ENCODE measurements at regions not wholly inside any gene's neighbourhood (a gene's known extent, or its start where the extent isn't known, plus 50 kb on each side); places are given as distances from the start of the nearest gene placed in this dataset.

- no peak for DNase-seq (ENCODE audit: low read depth in 2 of 2, low spot score in 1 of 2)
Measured at GRCh38 chr13:107220245-107220644, 652.3 kb upstream of the ARGLU1 start.

- DNase-seq (ENCODE audit: low read depth in 2 of 2, low spot score in 1 of 2) = no peak
Measured at GRCh38 chr13:107217251-107217650, 649.3 kb upstream of the ARGLU1 start.

- no peak for DNase-seq (ENCODE audit: low read depth in 2 of 2, low spot score in 1 of 2)
Measured at GRCh38 chr13:107216046-107216755, 648.3 kb upstream of the ARGLU1 start.

- no peak for DNase-seq (ENCODE audit: low read depth in 2 of 2, low spot score in 1 of 2)
Measured at GRCh38 chr13:107211073-107211472, 643.1 kb upstream of the ARGLU1 start.

GRCh38 chr13:107210723-107211030 is 642.7 kb upstream of the ARGLU1 start:
- no peak for DNase-seq (ENCODE audit: low read depth in 2 of 2, low spot score in 1 of 2)

GRCh38 chr13:107209824-107210722 is 642.1 kb upstream of the ARGLU1 start:
- DNase-seq (ENCODE audit: low read depth in 2 of 2, low spot score in 1 of 2) = no peak

- no peak for DNase-seq (ENCODE audit: low read depth in 2 of 2, low spot score in 1 of 2)
Measured at GRCh38 chr13:107208889-107209288, 641.0 kb upstream of the ARGLU1 start.

- DNase-seq (ENCODE audit: low read depth in 2 of 2, low spot score in 1 of 2) = peak; percentile 2 to 16
Measured at GRCh38 chr13:107205318-107206104, 637.6 kb upstream of the ARGLU1 start.

GRCh38 chr13:107203146-107203847 is 635.4 kb upstream of the ARGLU1 start:
- no peak for DNase-seq (ENCODE audit: low read depth in 2 of 2, low spot score in 1 of 2)

- DNase-seq (ENCODE audit: low read depth in 2 of 2, low spot score in 1 of 2) = no peak
Measured at GRCh38 chr13:107202371-107203023, 634.6 kb upstream of the ARGLU1 start.

GRCh38 chr13:107200491-107200890 is 632.6 kb upstream of the ARGLU1 start:
- DNase-seq (ENCODE audit: low read depth in 2 of 2, low spot score in 1 of 2) = no peak

GRCh38 chr13:107192289-107192688 is 624.4 kb upstream of the ARGLU1 start:
- no peak for DNase-seq (ENCODE audit: low read depth in 2 of 2, low spot score in 1 of 2)

GRCh38 chr13:107190065-107190464 is 622.1 kb upstream of the ARGLU1 start:
- DNase-seq (ENCODE audit: low read depth in 2 of 2, low spot score in 1 of 2) = no peak

GRCh38 chr13:107185889-107186288 is 618.0 kb upstream of the ARGLU1 start:
- no peak for DNase-seq (ENCODE audit: low read depth in 2 of 2, low spot score in 1 of 2)

- no peak for DNase-seq (ENCODE audit: low read depth in 2 of 2, low spot score in 1 of 2)
Measured at GRCh38 chr13:107170270-107170931, 602.5 kb upstream of the ARGLU1 start.

- no peak for DNase-seq (ENCODE audit: low read depth in 2 of 2, low spot score in 1 of 2)
Measured at GRCh38 chr13:107157271-107157670, 589.3 kb upstream of the ARGLU1 start.

- DNase-seq (ENCODE audit: low read depth in 2 of 2, low spot score in 1 of 2) = no peak
Measured at GRCh38 chr13:107144432-107144831, 576.5 kb upstream of the ARGLU1 start.

- no peak for DNase-seq (ENCODE audit: low read depth in 2 of 2, low spot score in 1 of 2)
Measured at GRCh38 chr13:107141767-107142166, 573.8 kb upstream of the ARGLU1 start.

- no peak for DNase-seq (ENCODE audit: low read depth in 2 of 2, low spot score in 1 of 2)
Measured at GRCh38 chr13:107139006-107139405, 571.1 kb upstream of the ARGLU1 start.

GRCh38 chr13:107138486-107138885 is 570.5 kb upstream of the ARGLU1 start:
- no peak for DNase-seq (ENCODE audit: low read depth in 2 of 2, low spot score in 1 of 2)
